HG02588 (cell line): ENCODE measurements at regions not wholly inside any gene's neighbourhood (a gene's known extent, or its start where the extent isn't known, plus 50 kb on each side); places are given as distances from the start of the nearest gene placed in this dataset.

Experiments
- ATAC-seq: cut with Tn5 transposase; IDR thresholded peaks from one replicate; pipeline ENCODE4 v1.9.1; 2021; ENCODE audit warnings: mild to moderate bottlenecking, moderate library complexity; ENCODE audit not compliant: unreplicated experiment

DNA sequence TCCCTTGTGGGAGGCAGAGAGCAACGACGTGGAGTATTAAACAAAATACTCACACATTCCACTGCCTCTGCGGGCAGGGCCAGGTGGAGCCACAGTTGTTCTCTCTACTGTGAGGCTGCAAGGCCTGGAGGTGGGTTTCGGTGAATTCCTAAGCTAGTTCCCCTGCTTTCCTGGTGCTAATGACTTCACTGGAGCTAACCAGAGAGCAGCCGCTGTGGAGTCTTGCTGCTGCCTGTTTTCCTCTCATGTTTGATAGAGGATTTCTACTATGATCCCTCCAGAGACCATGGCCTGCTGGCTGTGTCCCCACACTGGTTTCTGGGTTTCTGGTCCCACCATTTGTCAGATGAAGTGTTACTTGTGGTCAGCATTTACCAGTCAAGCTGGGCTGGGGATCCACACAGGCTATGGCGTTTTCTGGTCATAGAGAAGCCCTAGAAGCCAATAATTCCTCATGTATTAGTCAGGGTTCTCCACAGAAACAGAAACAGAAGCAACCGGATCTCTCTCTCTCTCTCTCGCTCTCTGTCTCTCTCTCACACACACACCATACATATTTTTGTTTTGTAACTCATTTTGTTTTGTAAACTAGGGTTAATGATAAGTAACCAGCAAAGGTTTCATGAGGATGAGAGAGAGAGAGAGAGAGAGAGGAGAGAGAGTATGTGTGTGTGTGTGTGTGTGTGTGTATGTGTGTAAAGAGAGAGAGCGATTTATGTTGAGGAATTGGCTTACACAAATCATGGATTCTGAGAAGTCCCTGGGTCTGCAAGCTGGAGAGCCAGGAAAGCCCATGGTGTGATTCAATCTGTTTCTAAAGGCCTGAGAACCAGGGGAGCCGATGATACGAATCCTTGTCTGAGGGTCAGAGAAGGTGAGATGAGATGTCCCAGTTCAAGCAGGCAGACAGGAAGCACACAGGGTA, 403.0 kb downstream of the GADD45G start:
- ATAC-seq, result no peak

DNA sequence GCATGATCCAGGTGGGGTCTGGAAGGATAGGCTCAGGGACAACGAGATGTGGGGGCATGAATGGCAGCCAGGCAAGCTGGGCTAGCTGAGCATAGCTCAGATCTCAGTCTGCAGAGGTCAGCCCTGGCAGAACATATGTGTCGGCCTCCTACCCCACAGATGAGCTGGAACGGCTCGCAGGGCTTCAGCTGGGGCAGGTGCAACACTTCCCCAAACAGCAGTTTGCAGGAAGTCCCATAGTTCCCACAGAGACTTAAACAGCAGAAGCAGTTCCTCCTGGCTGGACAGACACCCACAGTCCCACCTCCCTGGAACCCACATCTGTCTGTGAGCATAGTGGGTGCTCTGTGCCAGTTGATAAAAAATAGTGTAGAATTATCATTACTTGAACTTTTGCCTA, 404.6 kb downstream of the GADD45G start:
- no peak for ATAC-seq

DNA sequence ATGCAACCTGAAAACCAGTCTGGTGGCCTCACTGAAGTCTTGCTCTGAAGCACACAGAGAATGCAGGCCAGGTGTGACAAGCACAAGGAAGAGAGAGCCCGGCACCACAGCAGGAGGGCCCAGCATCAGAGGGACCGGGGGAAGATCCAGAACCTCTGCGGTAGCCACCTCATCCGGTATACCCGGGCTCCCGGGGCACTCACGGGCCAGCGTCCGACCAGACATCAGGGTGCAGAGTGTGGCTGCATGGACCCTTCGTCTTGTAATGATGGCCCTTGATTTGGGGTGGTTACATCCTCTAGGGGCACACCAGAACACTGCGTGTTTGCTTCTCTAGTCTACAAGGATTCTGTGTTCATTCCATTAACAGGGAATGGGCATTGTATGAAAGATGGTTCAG, 406.0 kb downstream of the GADD45G start:
- no peak for ATAC-seq

- ATAC-seq, result no peak
These were observed 408.1 kb downstream of the GADD45G start for GRCh38 chr9:90012949-90013348.

DNA sequence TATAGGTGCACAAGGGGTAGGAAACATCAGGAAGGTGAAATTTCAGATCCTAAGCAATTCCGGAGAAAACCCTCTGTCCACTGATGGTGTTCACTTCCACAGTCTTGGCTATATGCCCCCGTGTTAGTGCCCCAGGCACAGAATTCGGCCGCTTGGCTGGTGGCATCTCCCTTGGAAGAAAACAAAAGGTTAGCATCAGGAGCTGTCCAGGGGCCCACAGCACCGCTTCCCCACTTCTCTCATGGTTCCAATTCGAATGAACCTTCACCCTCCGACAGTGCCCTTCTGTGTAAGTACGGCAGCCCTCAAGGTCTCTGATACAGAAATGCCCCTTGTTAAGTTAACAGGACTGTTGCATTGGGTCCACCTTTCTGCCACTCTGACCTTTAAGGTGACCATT, 409.0 kb downstream of the GADD45G start:
- no peak for ATAC-seq

- no peak for ATAC-seq
These were observed 409.6 kb downstream of the GADD45G start for GRCh38 chr9:90014421-90014820.

- no peak for ATAC-seq
These were observed 411.5 kb downstream of the GADD45G start for GRCh38 chr9:90016272-90016671.

DNA sequence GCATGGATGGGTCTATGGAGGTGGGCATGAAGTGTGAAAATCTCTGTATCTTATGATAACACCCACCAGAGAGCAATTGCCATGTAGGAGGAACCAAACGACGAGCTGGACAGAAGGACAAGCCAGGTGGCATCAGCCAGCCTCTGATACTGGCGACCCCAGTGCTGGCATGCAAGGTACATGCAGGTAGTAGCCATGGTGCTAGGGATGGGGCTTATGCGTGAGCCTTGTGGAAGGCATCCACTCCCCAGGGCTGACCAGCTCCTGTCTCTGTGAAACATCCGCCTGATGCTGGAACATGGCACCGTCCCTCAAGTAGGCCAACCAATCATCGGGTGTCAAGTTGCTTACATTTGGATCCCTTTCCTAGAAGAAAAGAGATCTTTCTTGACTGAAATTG, 412.9 kb downstream of the GADD45G start:
- ATAC-seq, result no peak

DNA sequence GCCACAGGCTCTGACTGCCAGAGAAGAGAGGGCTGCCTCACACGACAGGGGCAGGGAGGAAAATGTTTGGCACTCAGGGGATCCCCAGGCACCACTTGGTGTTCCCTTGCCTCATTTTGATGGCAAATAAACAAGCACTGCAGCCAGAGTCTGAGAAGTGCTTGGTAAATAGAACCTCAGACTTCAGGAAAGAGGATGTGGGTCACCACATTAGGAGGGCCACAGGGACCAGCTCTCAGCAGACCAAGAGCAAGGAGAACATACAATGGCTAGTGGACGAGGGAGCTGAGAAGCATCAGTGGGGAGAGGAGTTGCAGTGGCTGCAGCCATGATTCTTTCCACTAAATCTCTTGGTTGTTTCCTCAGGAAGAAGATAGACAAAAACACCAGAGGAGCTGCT, 413.9 kb downstream of the GADD45G start:
- no peak for ATAC-seq

DNA sequence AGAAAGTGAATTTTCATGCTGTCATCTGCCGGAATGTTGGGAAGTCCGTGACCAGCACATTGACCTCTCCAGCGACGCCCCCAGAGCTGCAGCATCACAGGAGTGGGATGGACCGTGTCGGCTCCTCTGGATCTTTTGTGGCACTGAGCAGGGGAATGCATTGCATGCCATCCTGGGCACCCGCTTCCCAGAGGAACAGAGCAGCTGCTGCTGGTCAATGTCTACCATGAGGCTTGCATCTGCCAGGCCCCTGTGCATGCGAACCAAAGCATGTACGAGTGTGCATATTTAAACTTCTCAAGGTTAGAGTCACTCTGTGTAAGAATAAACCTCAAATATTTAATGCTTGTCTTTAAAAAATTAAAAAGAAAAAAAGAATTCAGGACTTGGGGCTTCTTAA, 414.8 kb downstream of the GADD45G start:
- ATAC-seq, result no peak

- no peak for ATAC-seq
These were observed 415.6 kb downstream of the GADD45G start for GRCh38 chr9:90020276-90020871.

DNA sequence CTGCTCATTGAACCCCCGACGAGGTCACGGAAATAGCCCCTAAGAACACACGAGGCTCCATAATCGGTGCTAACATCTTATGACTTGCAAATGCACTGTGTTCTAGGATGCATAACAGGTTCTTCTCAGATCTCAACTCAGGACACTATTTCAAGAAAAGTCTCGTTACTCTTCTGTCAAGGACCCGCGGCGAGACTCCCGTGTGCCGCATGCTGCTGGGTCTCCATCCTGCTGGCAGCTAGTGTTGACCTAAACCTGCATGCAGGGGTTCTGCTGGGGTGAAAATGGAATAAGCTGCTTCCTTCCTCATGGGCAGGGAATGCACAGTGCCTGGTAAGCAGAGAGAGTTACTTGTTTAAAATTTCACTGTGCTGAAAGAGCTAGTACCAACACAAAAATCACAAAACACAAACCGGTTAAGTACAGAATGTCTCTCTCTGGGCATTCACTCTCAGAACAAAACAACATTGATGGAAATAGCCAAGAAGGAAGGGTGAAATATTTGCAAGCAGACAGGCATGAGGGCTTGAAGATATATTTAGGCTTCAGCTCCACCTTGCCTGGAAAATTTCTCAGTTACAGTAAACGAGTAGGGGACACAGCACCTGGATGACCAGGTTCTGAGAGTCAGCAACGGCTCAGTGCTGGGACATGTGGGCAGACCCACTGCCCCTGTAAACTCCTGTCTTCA, 416.5 kb downstream of the GADD45G start:
- no peak for ATAC-seq

- ATAC-seq, result no peak
These were observed 417.7 kb downstream of the GADD45G start for GRCh38 chr9:90022474-90022873.

DNA sequence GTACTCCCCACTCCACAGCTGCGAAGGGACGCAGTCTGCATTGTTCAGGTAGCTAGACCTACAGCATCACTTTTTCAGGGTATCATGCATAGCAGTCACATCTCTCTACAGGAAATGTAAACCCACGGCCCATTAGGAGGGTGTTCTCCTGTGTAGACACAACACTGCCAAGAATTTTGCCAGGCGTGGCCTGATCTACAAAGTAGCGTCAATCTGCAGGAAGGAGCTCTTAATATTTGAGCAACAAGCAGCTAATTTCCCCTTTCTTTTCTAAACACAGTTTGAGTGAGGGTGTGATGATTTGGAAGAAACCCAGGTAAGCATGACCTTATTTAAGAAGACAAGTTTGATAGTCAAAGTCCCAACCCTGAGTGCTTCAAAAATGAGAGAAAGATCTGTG, 419.0 kb downstream of the GADD45G start:
- ATAC-seq, result no peak

GRCh38 chr9:90024409-90024808, 419.6 kb downstream of the GADD45G start:
- ATAC-seq, result no peak

GRCh38 chr9:90024823-90025222, 420.0 kb downstream of the GADD45G start:
- ATAC-seq, result no peak

GRCh38 chr9:90025816-90026215, 421.0 kb downstream of the GADD45G start:
- no peak for ATAC-seq

DNA sequence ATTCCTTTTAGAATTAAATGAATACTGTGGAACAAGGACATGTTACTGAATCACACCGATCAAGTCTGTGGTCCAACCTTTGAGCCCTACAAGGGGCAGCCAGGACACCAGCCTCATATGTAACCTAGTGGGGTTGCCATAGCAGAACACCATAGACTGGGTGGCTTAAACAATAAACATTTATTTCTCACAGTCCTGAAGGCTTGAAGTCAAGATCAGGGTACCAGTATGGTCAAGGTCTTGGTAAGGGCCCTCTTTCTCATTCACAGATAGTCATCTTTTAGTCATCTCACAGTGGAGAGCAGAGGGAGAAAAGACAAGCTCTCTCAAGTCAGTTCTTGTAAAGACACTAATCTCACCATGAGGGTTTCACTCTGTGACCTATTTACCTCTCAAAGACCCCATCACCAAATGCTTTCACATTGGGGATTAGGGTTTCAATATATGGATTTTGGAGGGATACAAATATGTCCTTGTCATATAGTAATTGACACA, 422.5 kb downstream of the GADD45G start:
- no peak for ATAC-seq

DNA sequence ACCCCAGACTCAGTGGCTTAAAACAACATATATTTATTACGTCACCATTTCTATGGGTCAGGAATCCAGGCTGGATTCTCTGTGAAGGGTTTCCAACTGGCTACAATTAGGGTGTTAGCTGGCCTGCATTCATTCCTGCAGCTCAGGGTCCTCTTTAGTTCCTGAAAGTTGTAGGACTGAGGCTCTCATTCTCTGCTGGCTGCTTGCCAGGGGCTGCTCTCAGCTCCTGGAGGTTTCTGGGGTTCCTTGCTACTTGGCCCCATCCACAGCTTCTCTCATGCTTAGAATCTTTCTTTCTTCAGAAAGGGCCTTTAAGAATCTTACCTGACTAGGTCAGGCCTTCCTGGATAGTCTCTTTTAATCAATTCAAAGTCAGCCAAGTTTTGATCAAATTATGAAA, 424.6 kb downstream of the GADD45G start:
- ATAC-seq, result no peak

- no peak for ATAC-seq
These were observed 425.2 kb downstream of the GADD45G start for GRCh38 chr9:90029996-90030395.

DNA sequence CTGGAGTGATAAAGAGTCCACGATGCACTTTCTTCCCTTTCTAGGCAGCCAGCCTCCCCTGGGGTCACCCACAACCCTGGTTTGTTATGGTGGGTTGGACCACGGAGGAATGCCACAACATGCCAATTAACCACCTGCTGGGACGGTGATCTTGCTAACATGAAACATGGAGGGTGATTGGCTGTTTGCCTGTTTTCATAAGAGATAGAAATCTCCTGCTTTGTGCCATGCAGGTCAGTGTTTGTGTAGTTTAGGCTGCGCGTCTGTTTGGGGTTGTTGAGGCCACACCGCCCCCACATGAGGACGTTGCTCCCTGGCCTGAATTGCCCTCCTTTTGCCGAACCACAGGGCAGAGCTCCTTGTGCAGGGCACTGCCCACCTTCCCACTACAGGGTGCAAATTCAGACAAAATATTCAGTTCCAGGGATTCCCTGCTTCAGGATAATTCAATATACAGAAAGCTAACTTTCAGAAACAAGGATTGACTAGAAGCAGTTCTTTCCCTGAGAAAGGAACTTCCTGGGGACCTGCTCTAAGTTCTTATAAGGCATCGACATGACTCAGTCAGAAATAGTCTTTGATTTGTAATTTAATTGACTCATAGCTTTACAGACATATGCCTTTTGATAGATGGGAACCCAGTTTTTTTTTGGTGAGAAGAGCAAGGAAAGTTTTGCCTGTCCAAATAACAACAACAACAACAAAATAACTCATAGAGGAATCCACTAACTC, 427.6 kb downstream of the GADD45G start:
- no peak for ATAC-seq
